ENCODE measurements at regions not wholly inside any gene's neighbourhood (a gene's known extent, or its start where the extent isn't known, plus 50 kb on each side); places are given as distances from the start of the nearest gene placed in this dataset.

DNA sequence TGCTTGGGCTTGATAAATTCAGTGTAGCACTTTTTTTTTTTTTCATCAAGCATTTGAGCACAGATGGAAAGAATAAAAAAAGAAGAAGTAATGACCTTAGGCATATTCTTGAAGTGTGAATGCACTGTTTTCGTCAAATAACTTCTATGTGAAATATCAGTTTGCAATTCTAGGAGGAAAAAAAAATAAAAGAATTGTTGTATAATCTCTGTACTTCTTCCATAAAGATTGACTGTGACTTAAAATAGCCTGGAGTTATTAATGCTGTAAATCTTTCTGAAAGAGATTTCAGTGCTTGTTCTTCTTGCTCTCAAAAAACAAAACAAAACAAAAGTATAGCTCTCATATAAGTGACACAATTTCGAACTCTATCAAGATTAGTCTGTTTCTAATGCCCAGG, 536.9 kb upstream of the ZNF608 start:
- Histone ChIP-seq H3K4me3 (no peak overlapping the region), H3K4me1 (ENCODE audit: control insufficient read depth in 5 of 5, insufficient read depth in 5 of 5, low read length in 5 of 5) (no peaks in the 10 kb centered on the region), H3K27me3 (ENCODE audit: control insufficient read depth in 3 of 3, insufficient read depth in 3 of 3, low read length in 2 of 3) (no peaks in the 10 kb centered on the region), H3K9me3 (ENCODE audit: control insufficient read depth in 4 of 4, insufficient read depth in 3 of 4, low read length in 3 of 4) (no peaks in the 10 kb centered on the region), H3K27ac (ENCODE audit: low read depth in 1 of 2, low read length in 1 of 2) (no peak overlapping the region), H3K9ac (ENCODE audit: insufficient read depth in 1 of 2, low read length in 2 of 2) (no peak overlapping the region), H3K36me3 (ENCODE audit: control insufficient read depth in 4 of 4, insufficient read depth in 4 of 4, low read length in 4 of 4) (no peaks in the 10 kb centered on the region)
- ATAC-seq (ENCODE audit: insufficient read depth, low FRiP score) (no peak), DNase-seq (no peak)
- TF ChIP-seq, protein P1, sequence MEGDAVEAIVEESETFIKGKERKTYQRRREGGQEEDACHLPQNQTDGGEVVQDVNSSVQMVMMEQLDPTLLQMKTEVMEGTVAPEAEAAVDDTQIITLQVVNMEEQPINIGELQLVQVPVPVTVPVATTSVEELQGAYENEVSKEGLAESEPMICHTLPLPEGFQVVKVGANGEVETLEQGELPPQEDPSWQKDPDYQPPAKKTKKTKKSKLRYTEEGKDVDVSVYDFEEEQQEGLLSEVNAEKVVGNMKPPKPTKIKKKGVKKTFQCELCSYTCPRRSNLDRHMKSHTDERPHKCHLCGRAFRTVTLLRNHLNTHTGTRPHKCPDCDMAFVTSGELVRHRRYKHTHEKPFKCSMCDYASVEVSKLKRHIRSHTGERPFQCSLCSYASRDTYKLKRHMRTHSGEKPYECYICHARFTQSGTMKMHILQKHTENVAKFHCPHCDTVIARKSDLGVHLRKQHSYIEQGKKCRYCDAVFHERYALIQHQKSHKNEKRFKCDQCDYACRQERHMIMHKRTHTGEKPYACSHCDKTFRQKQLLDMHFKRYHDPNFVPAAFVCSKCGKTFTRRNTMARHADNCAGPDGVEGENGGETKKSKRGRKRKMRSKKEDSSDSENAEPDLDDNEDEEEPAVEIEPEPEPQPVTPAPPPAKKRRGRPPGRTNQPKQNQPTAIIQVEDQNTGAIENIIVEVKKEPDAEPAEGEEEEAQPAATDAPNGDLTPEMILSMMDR (IDR thresholded peaks at IDR 0.05; ENCODE audit: control extremely low read depth, extremely low read depth), result no peak
- 82 to 90% methylated on average over 2 of the region's 2 CpGs for WGBS, 2 donors

GRCh38 chr5:125286271-125286670, 539.8 kb upstream of the ZNF608 start:
- Histone ChIP-seq H3K27me3 (ENCODE audit: control insufficient read depth in 3 of 3, insufficient read depth in 3 of 3, low read length in 2 of 3) (no peaks in the 10 kb centered on the region), H3K9ac (ENCODE audit: insufficient read depth in 1 of 2, low read length in 2 of 2) (no peak overlapping the region), H3K36me3 (ENCODE audit: control insufficient read depth in 4 of 4, insufficient read depth in 4 of 4, low read length in 4 of 4) (no peaks in the 10 kb centered on the region), H3K4me3 (no peak overlapping the region), H3K9me3 (ENCODE audit: control insufficient read depth in 4 of 4, insufficient read depth in 3 of 4, low read length in 3 of 4) (no peaks in the 10 kb centered on the region), H3K4me1 (ENCODE audit: control insufficient read depth in 5 of 5, insufficient read depth in 5 of 5, low read length in 5 of 5) (no peaks in the 10 kb centered on the region), H3K27ac (ENCODE audit: low read depth in 1 of 2, low read length in 1 of 2) (no peak overlapping the region)
- TF ChIP-seq, protein P1 (IDR thresholded peaks at IDR 0.05; ENCODE audit: control extremely low read depth, extremely low read depth), result no peak
- ATAC-seq (ENCODE audit: insufficient read depth, low FRiP score), result no peak
- whole genome bisulfite sequencing, 2 donors, result 90 to 94% methylated on average over 4 of the region's 4 CpGs
- DNase-seq, result no peak

- Histone ChIP-seq H3K4me1 (ENCODE audit: control insufficient read depth in 5 of 5, insufficient read depth in 5 of 5, low read length in 5 of 5) (peaks cover 0 to under 1% (median 0%) of the 10 kb centered on the region in 5 donors), H3K9ac (ENCODE audit: insufficient read depth in 1 of 2, low read length in 2 of 2) (no peak overlapping the region), H3K27me3 (ENCODE audit: control insufficient read depth in 3 of 3, insufficient read depth in 3 of 3, low read length in 2 of 3) (no peaks in the 10 kb centered on the region), H3K9me3 (ENCODE audit: control insufficient read depth in 4 of 4, insufficient read depth in 3 of 4, low read length in 3 of 4) (no peaks in the 10 kb centered on the region), H3K27ac (ENCODE audit: low read depth in 1 of 2, low read length in 1 of 2) (no peak overlapping the region), H3K4me3 (no peak overlapping the region), H3K36me3 (ENCODE audit: control insufficient read depth in 4 of 4, insufficient read depth in 4 of 4, low read length in 4 of 4) (no peaks in the 10 kb centered on the region)
- DNase-seq, result no peak
- ATAC-seq (ENCODE audit: insufficient read depth, low FRiP score), result no peak
- TF ChIP-seq, protein P1 (IDR thresholded peaks at IDR 0.05; ENCODE audit: control extremely low read depth, extremely low read depth), result no peak
Measured at GRCh38 chr5:125289606-125290005, 543.2 kb upstream of the ZNF608 start.

- no peaks in the 10 kb centered on the region for H3K9me3 ChIP-seq (ENCODE audit: control insufficient read depth in 4 of 4, insufficient read depth in 3 of 4, low read length in 3 of 4)
- H3K27me3 ChIP-seq (ENCODE audit: control insufficient read depth in 3 of 3, insufficient read depth in 3 of 3, low read length in 2 of 3), result no peaks in the 10 kb centered on the region
- TF ChIP-seq, protein P1 (IDR thresholded peaks at IDR 0.05; ENCODE audit: control extremely low read depth, extremely low read depth), result no peak
- 90% methylated on average over 5 of the region's 5 CpGs for WGBS, 2 donors
- DNase-seq (no peak), ATAC-seq (ENCODE audit: insufficient read depth, low FRiP score) (no peak)
- H3K4me3 ChIP-seq, result no peak overlapping the region
- no peaks in the 10 kb centered on the region for H3K36me3 ChIP-seq (ENCODE audit: control insufficient read depth in 4 of 4, insufficient read depth in 4 of 4, low read length in 4 of 4)
- H3K27ac ChIP-seq (ENCODE audit: low read depth in 1 of 2, low read length in 1 of 2), result no peak overlapping the region
- H3K4me1 ChIP-seq (ENCODE audit: control insufficient read depth in 5 of 5, insufficient read depth in 5 of 5, low read length in 5 of 5), result peaks cover 0 to 13% (median 0%) of the 10 kb centered on the region in 5 donors
- no peak overlapping the region for H3K9ac ChIP-seq (ENCODE audit: insufficient read depth in 1 of 2, low read length in 2 of 2)
Measured at GRCh38 chr5:125290935-125291334, 544.5 kb upstream of the ZNF608 start.

Measured in lung (tissue), 11 donors.